GM21360 (cell line): ENCODE measurements at regions not wholly inside any gene's neighbourhood (a gene's known extent, or its start where the extent isn't known, plus 50 kb on each side); places are given as distances from the start of the nearest gene placed in this dataset.

ENCODE experiments used
- ATAC-seq: cut with Tn5 transposase; IDR thresholded peaks from one replicate; pipeline ENCODE4 v1.9.1; 2021; ENCODE audit warnings: mild to moderate bottlenecking, moderate library complexity; ENCODE audit not compliant: unreplicated experiment

DNA sequence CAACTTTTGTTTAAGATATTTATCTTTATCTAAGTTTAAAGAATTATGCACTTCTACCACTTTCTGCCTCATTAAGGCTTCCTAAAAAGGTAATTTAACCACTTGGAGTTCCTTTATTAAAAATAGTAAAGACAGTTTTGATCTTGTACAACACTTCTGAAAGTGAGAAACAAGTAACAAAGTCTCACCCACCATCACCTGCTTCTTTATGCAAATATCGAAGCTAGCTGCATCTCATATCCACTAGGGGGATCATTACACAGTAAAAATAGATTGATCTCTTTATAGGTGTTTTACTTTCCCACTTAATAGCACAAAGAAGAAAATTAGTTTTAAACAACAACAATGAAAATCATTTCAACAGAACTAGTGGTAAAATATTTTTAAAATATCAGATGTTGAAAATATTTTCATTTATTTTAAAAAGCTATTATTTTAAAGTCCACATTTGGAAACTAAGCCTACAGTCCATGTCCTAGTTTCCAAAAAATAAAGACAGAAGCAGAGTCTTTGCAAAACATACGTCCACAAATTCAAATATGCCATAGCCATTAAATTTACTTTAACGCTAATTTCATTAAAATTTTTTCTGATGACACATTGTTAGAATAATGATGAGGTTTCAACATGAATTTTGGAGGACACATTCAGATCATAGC is 160.0 kb upstream of the SOX5 start:
- peak; percentile 97 for ATAC-seq

DNA sequence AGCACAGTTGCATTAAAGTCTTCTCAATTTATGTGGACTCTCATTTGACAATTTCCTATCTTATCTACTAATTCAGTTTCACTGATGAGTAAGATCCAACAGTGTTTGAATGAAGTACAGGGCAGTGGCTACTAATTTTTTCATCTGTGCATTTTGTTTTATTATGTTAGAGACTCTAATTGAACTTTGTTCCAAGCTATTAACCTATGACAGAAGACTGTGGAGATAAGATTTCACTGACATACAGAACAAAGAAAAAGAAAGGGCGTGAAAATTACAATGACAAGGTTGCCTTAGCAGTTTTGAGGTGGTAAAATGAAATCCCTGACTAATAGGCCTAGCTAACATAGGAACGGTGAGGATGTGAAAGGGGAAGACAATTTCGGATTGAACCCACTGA is 153.2 kb upstream of the SOX5 start:
- no peak for ATAC-seq

DNA sequence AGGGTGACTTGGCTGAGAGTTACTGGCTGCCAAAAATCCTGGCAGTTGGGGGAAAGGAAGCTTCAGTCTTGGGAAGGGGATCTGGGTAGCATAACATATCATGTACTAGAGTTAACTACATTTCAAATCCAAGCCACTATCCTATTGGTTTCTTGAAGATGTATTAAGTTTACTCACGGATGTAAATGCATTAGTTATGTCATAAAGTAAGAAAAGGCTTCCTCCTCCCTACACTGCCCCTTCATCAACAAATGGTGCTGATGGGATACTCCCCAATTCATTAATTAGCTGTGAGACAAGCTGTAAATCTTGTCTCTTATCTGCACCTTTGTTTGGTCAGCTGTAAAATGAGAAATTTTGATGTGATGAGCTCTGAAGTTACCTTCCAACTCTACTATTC is 150.1 kb upstream of the SOX5 start:
- ATAC-seq: no peak

DNA sequence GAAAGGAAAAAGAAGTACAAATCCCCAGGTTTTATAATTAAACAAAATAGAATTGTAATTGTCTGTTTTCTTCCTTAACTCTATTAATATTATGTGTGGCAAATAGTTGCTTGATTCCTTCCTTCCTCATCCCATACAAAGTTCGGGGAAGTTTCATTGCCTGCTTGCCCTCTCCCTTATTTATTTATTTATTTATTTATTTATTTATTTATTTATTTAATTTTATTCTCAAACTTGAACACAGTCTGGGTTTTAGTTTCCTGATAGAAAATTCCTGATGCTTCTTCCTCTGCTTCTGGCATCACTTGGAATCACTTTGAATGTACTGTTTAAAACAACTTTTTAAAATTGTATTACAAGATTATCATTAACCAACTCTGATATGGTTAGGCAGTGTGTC is 145.8 kb upstream of the SOX5 start:
- ATAC-seq: no peak

DNA sequence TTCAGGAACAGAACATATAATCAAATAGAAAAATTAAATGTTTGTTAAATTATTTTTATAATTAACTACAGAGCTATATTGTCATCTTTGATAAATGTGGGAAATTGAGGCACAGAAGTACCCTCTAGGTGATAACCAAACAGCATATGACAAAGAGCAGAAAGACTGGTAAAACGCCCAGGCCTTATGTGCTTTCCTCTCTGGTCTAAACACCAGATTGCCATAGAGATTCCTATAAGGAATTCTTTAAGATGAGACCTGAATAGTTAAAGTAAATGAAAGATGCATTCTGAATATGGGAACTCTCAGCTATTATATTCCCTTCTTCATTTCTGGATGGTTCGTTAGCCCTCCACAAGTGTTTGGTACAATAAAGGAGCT is 140.0 kb upstream of the SOX5 start:
- no peak for ATAC-seq

DNA sequence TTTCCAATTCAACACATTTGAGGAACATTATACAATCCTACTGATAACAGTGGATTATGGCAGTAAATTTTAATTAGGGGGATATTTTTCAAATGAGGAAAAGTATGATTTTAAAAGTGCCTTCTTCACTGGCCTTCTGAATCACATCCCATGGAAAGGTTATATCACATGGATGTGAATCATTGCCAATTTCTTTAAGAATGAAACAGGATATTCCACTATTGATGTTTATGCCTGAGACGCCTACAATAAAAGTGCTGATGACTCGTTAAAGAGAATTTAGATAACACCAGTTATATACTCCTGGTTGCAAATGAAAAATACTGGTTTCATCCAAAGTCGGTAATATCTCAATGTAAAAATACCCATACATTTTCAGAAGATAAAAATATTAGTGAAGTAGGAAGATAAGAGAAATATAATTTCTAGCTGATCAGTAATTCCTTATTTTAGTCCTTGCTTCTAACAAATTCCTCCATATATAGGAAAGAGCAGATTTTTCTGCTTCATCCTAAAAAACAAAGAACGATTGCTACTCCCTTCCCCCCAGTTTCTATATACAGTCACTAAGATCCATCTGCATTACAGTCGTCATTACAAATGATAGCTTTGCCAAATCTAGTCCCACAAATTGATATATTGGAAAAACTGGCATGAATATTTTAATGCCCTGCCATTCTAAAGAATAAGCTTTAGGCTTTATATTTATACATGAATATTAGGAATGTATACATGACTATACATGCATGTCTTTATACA is 139.5 kb upstream of the SOX5 start:
- no peak for ATAC-seq

DNA sequence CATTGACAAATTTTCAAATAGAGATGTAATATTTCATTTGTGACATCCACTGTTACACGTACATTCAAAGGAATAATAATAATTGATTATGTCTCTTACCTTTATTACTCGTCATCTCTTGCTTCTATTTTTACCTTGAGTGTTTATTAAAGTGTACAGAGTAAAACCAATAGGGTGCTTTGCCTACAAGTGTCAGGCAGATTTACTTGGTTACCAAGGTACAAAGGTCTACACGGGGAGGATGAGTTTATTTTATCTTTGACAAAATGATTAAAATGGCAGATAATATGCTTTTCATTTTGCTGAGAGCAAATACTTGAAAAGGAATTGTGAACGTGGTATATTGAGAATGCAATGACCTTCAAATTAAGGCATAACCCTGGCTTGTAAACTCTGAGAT is 137.8 kb upstream of the SOX5 start:
- ATAC-seq: no peak

DNA sequence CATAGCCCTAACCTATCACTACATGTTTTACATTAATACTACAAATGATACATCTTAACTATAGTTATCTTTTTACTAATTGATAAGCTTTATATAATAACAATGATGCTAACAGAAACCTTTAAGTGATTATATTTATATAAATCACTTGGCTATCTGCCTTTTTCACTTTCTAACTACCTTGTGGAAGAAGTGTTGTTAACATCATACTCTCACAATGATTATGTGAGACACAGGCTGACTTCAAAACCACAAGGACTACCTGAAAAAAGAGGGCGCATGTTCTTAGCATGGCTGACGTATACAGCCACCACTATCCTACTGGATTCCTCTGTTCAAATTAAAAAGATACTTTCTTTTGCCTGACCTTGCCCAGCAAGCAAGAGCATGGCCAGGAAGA is 135.3 kb upstream of the SOX5 start:
- no peak for ATAC-seq

DNA sequence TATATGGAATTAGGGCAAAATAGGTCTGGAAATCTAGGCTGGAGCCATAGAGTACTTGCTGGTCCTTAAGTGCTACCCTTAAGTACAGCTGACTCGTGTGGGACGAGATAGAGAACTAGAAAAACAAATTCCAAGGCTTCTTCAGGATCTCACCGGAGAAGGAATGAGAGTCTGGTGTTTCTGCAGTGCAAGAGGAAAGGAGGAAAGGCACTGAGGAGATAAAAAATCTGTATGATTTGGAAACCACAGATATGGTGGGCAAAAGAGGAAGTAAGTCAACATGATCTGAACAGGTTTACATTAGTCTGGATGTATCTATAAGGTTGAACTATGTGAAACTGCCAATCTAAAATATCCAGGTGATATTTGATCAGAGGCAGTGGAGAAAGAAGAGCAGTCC is 134.4 kb upstream of the SOX5 start:
- no peak for ATAC-seq

DNA sequence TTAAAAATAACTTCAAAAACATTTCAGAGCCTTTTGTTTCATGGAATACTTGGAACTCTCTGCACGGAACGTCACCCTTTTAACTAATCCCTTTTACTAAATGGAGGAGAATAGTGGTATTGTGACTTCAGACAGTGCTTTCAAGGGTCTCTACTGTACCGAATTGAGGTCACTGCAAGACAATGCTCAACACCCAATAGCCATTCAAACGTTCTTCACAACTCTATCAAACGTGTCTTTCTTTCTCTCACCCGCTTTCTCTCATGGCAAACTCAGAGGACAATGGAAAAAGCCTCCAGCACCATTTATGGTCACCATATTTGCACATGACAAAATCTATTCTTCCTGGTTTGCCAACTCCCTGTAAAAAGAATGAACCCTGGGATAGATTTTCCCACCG is 132.1 kb upstream of the SOX5 start:
- no peak for ATAC-seq

DNA sequence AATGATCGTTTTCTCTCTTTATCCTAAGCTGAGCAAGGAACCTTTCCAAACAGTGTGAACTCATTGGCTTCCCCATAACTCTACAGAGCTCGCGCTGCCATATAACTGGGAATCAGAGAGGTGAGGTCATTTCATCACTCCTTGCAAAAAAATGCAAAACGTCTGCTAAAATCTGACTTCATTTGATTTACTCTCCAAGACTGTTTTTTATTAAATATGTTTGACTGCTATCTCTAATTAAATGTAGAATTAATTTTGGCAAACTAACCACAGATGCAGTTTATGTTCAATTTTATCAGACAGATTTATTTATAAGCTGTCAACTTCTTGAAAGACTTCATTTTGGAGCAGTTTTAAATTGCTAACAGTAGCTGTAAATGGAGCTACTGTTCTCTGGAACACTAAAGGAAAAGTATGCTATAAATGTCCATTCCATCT is 131.6 kb upstream of the SOX5 start:
- no peak for ATAC-seq

DNA sequence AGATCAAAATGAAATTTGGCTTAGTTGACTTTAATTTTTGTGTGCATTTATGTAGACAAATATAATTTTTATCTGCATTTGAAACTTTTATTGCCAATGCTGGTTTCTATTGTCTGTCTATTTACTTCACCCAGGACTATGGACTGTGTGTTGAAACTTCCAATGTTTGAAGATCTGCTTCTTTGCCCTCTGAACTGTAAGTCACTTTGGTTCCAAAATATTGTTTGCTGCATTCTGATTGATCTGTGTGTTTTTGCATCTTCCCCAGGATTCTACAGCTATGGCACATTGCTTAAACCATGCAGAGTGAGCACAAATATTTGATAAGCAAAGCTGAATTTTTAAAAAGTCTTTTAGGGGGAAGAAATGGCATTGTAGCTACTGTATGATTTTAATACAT is 131.0 kb upstream of the SOX5 start:
- no peak for ATAC-seq

DNA sequence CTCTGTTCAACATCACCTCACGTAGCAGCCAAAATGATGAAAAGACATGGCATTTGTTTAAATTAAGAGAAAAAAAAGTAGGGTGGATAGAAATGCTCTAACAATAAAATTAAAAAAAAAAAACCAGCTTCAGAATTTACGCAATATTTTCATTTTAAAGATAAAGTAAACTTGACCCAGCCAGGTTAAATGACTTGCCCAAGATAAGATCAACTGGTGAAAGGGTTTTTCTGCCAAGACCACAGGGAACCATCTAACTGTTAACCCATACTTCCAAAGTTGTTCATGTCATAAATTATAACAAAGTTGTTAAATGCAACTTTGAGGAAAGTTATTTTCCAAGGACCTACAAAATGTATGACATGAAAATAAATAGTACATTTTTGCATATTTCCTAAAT is 129.6 kb upstream of the SOX5 start:
- no peak for ATAC-seq

DNA sequence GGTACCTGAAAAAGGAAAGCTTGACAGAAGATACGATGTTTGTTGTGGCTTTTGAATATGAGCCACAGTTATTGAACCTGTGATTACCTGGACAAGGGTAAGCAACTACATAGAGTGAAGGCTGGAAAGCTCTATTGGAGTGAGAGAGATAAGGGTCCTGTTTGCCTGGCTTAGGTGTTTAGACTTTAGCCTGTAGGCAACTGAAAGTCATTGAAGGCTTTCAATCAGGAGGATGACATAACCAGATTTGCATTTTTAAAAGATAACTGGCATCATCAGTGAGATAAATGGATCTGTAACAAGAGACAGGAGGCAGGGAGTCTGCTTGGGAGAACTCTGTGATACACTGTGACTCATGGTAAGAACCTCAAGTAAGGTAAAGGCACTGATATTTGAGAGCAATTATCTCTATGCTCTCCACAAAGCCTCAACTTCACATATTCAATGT is 128.9 kb upstream of the SOX5 start:
- no peak for ATAC-seq

DNA sequence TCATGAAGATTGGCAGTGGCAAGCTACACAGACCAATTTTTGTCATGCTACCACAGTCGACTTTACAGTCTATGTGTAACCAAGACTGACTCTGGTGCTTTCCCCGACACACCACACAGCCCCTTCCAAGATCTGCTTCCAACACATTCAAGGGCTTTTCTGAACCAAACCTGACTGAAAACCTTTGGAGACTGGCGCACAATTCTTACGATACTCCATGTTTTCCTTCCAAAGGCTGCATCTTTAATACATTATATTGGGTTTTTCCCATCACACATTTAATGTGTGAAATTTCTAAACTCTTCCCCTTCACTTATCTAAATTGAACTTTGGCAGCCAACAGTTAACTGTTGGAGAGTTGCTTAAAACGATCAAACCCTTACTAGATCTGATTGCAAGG is 127.7 kb upstream of the SOX5 start:
- no peak for ATAC-seq

DNA sequence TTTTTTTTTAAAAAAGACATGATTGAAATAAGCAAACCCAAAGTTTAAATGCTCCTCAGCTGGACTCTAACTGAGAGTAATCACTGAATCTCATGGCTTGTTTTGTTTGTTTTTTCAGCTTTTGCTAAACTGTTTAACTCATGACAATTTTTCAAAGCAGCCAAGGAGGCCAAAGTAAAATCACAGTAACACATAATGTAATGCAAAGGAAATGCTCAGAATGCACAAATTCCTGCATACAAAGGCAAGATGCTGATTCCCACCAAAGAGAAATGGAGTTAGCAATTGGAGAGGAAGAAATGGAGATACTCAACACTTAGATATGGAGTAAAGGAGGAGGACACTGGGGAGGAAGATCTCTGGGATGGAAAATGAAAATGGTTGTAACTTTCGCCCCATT is 126.2 kb upstream of the SOX5 start:
- no peak for ATAC-seq

DNA sequence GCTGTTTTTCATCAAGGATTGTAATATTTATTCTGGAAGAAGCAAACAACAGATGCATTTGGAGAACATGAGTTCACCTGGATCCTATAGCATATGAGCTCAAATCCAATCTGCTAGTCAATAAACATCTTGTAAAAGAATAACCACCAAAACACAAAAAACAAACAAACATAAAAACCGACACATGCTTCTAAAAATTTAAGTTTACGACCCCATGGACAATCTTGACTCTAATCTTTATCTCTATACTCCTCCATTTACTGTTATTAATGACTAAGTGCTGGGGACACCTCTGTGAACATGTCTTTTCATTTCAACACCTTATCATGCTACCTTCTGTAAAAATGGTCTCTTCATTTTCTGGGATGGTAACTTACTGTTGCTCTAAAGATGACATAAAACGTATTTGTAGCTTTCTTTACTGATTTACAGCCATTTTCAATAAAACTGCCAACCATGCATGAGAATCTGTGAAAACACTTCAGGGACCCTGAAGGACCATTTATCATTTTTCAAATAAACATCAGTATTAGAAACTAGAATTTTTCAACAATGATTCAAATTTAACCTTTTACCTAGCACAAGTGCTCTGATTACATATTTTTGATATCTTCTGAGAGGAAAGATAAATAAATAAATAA is 123.8 kb upstream of the SOX5 start:
- ATAC-seq: no peak

DNA sequence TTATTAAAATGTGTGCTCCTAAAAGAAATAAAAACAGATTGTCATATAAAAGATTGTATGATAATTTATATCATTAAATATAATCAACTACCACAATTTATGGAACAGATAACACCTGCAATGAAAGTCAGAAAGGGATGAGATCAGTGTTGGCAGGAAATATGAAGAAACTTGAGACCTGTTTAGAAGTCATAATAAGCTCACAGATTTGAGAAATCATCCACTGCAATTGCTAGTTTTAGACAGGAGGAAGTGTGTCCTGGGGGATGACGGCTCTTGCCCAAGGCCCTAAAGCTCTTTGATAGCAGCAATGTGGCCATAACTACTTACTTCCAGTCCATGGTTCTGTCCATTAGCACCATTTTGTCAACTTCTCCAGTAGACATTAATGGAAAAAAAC is 122.8 kb upstream of the SOX5 start:
- no peak for ATAC-seq

DNA sequence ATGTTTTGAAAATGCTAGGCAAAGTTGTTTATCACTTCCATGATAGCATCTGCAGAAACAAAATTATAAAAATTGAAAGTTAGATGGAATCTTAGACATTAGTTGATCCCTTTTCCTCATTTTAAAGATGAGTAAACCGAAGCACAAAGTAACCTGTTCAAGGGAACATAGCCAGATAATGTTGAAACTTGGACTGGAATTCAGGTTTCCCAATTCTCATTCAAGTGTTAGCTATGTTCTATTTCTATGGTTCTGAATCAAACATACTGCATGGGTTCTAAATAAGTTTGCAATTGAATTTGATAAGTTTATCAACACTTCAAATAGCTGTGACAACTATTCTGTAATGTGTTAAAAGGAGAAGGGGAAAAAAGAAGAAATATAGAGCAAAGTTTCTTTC is 122.4 kb upstream of the SOX5 start:
- no peak for ATAC-seq

DNA sequence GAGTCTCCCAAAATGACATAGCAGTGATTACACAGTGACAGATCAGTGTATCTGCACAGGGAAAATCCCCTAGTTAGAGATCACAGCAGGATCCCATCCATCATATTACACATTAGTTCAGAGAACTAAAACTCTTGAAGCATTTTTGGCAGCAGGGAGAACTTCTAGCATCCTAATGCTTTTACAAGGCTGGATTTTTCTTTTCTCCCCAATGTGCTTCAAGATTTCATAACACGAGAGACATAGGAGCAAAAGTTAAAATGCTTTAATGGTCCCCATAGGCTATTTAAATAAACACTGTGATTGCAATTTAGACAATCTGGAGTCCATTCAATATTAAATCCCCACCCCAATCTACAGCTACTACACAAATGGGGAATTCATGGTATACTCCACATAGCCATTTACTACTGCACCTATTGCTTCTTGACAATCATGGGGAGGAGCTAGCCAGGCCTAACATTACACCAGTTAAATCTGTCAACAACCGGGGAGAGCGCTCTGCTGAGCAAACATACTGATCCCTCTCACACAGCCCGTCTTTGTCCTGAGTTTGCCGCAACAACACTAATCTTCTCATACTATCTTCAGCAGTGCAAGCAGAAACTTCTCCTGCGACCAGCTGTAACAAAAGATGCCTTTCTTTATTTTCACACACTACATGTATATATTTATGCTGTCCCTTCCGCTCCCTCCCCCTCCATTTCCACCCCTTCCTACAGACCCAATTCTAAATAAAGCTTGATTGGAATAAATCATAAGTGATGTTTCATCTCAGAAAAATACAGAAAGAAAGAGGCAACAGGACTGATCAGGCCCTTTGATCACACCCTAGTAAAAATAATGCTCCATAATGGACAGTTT is 120.3 kb upstream of the SOX5 start:
- no peak for ATAC-seq

DNA sequence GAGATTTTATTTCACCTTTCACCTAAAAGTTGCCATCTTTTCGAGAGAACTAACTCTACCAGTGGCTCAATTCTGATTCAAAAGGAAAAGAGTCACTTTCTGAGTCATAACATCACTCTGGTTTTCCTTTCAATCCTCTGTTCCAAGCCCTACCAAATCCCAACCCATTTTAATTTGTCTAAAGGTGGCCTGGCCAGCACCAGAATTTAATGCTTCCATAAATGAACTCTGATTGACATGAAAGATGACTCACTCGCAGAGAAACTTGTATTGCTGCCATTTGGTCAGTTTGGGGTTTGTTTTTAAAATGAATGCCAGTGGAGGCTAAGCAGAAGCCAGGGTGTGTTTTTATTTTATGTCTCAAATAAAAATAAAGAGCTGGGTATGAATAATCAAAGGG is 117.4 kb upstream of the SOX5 start:
- ATAC-seq: no peak
